ENCODE measurements at regions not wholly inside any gene's neighbourhood (a gene's known extent, or its start where the extent isn't known, plus 50 kb on each side); places are given as distances from the start of the nearest gene placed in this dataset.

GRCh38 chr4:152083338-152083737 is 322.5 kb upstream of the GATB start:
- Histone ChIP-seq H3K4me1 (ENCODE audit: insufficient read depth) (no peaks in the 10 kb centered on the region), H3K9me3 (ENCODE audit: low read depth) (no peaks in the 10 kb centered on the region), H3K4me3 (no peak overlapping the region), H3K79me2 (ENCODE audit: insufficient read depth) (no peaks in the 10 kb centered on the region), H3K9ac (no peak overlapping the region), H3F3A (ENCODE audit: insufficient read depth) (no peaks in the 10 kb centered on the region), H2AFZ (no peak overlapping the region), H3K27ac (no peak overlapping the region), H3K27me3 (replicated peaks; ENCODE audit: insufficient read depth) (peaks cover 14% of the 10 kb centered on the region; the same call in 1 of the 2 replicates), H3K9me2 (ENCODE audit: insufficient read depth) (no peaks in the 10 kb centered on the region), H4K20me1 (ENCODE audit: insufficient read depth) (no peaks in the 10 kb centered on the region), H3K36me3 (ENCODE audit: low read depth) (no peaks in the 10 kb centered on the region), H3K4me2 (ENCODE audit: unreplicated experiment) (no peak overlapping the region)
- TF ChIP-seq EZH2 (IDR thresholded peaks at IDR 0.05; ENCODE audit: insufficient read depth, poor library complexity, severe bottlenecking) (no peak), EZH2phosphoT487 (IDR thresholded peaks at IDR 0.05; ENCODE audit: insufficient read depth, low read depth) (no peak)
- in situ Hi-C loops (cut with MboI) = no loop called here
- DNase-seq = no peak
- 68 to 71% methylated on average over 6 of the region's 6 CpGs for WGBS, 2 experiments (ENCODE audit: low coverage in 1 of 2, low lambda C conversion rate in 2 of 2, missing lambda C conversion rate in 2 of 2)

DNA sequence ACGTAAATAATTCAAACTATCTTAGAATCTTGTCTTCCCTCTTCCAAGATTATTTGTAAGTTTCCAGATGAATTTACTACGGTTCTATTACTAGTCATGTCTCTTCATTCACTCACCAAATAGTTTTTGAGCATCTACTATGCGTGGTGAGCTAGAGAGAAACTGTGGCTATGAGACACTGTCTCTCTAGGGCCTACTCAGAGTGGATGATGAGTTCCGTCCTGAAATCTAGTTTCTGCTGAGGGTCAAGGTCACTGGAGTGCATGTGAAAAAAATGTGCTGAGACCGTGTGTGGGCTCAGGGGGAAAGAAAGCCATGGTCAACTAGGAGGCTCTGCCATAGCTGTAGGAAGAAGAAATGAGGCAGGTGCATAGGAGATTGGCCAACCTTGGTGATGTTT is 320.2 kb upstream of the GATB start:
- H3K9me3 ChIP-seq (ENCODE audit: low read depth) = no peaks in the 10 kb centered on the region
- TF ChIP-seq EZH2phosphoT487 (IDR thresholded peaks at IDR 0.05; ENCODE audit: insufficient read depth, low read depth) = no peak
- no peak for TF ChIP-seq EZH2 (IDR thresholded peaks at IDR 0.05; ENCODE audit: insufficient read depth, poor library complexity, severe bottlenecking)
- WGBS, 2 experiments (ENCODE audit: low coverage in 1 of 2, low lambda C conversion rate in 2 of 2, missing lambda C conversion rate in 2 of 2) = 53 to 62% methylated on average over 5 of the region's 5 CpGs
- no peaks in the 10 kb centered on the region for H3K9me2 ChIP-seq (ENCODE audit: insufficient read depth)
- no peaks in the 10 kb centered on the region for H3K36me3 ChIP-seq (ENCODE audit: low read depth)
- H3K79me2 ChIP-seq (ENCODE audit: insufficient read depth) = no peaks in the 10 kb centered on the region
- no peak overlapping the region for H3K4me2 ChIP-seq (ENCODE audit: unreplicated experiment)
- DNase-seq = no peak
- H4K20me1 ChIP-seq (ENCODE audit: insufficient read depth) = no peaks in the 10 kb centered on the region
- no peak overlapping the region for H3K9ac ChIP-seq
- H3K4me1 ChIP-seq (ENCODE audit: insufficient read depth) = no peaks in the 10 kb centered on the region
- no peaks in the 10 kb centered on the region for H3F3A ChIP-seq (ENCODE audit: insufficient read depth)
- in situ Hi-C loops (cut with MboI) = no loop called here
- H3K27ac ChIP-seq = no peak overlapping the region
- H2AFZ ChIP-seq = no peak overlapping the region
- H3K4me3 ChIP-seq = no peak overlapping the region
- peaks cover 14% of the 10 kb centered on the region; the same call in 1 of the 2 replicates for H3K27me3 ChIP-seq (replicated peaks; ENCODE audit: insufficient read depth)

- TF ChIP-seq EZH2 (IDR thresholded peaks at IDR 0.05; ENCODE audit: insufficient read depth, poor library complexity, severe bottlenecking) (no peak), EZH2phosphoT487 (IDR thresholded peaks at IDR 0.05; ENCODE audit: insufficient read depth, low read depth) (no peak)
- Histone ChIP-seq H3K4me3 (no peak overlapping the region), H3K4me2 (ENCODE audit: unreplicated experiment) (no peak overlapping the region), H3K4me1 (ENCODE audit: insufficient read depth) (no peaks in the 10 kb centered on the region), H3K9ac (no peak overlapping the region), H3K79me2 (ENCODE audit: insufficient read depth) (no peaks in the 10 kb centered on the region), H3K27ac (no peak overlapping the region), H4K20me1 (ENCODE audit: insufficient read depth) (no peaks in the 10 kb centered on the region), H3K9me2 (ENCODE audit: insufficient read depth) (no peaks in the 10 kb centered on the region), H2AFZ (no peak overlapping the region), H3K36me3 (ENCODE audit: low read depth) (no peaks in the 10 kb centered on the region), H3K27me3 (replicated peaks; ENCODE audit: insufficient read depth) (peaks cover 6% of the 10 kb centered on the region; the same call in 1 of the 2 replicates), H3K9me3 (ENCODE audit: low read depth) (no peaks in the 10 kb centered on the region), H3F3A (ENCODE audit: insufficient read depth) (no peaks in the 10 kb centered on the region)
- WGBS, 2 experiments (ENCODE audit: low coverage in 1 of 2, low lambda C conversion rate in 2 of 2, missing lambda C conversion rate in 2 of 2) = 74 to 78% methylated on average over 6 of the region's 6 CpGs
- in situ Hi-C loops (cut with MboI) = no loop called here
- no peak for DNase-seq
These were observed 318.9 kb upstream of the GATB start for GRCh38 chr4:152079543-152080293.

GRCh38 chr4:152079079-152079478 is 318.3 kb upstream of the GATB start:
- no peak for DNase-seq
- Histone ChIP-seq H3K79me2 (ENCODE audit: insufficient read depth) (no peaks in the 10 kb centered on the region), H3K4me3 (no peak overlapping the region), H2AFZ (no peak overlapping the region), H3K36me3 (ENCODE audit: low read depth) (no peaks in the 10 kb centered on the region), H3K9me3 (ENCODE audit: low read depth) (no peaks in the 10 kb centered on the region), H3K4me2 (ENCODE audit: unreplicated experiment) (no peak overlapping the region), H3K9ac (no peak overlapping the region), H3F3A (ENCODE audit: insufficient read depth) (no peaks in the 10 kb centered on the region), H3K27ac (no peak overlapping the region), H3K9me2 (ENCODE audit: insufficient read depth) (no peaks in the 10 kb centered on the region), H3K4me1 (ENCODE audit: insufficient read depth) (peaks cover 4% of the 10 kb centered on the region; the same call in 1 of the 2 replicates), H4K20me1 (ENCODE audit: insufficient read depth) (no peaks in the 10 kb centered on the region), H3K27me3 (replicated peaks; ENCODE audit: insufficient read depth) (0 out of 2 replicates have a peak, but pooled peaks cover under 1% of the 10 kb centered on the region)
- TF ChIP-seq EZH2phosphoT487 (IDR thresholded peaks at IDR 0.05; ENCODE audit: insufficient read depth, low read depth) = no peak
- no peak for TF ChIP-seq EZH2 (IDR thresholded peaks at IDR 0.05; ENCODE audit: insufficient read depth, poor library complexity, severe bottlenecking)
- in situ Hi-C loops (cut with MboI) = no loop called here
- 78 to 83% methylated on average over 3 of the region's 3 CpGs for WGBS, 2 experiments (ENCODE audit: low coverage in 1 of 2, low lambda C conversion rate in 2 of 2, missing lambda C conversion rate in 2 of 2)

All from GM23248 (cell line).